NB4 (cell line): ENCODE measurements at regions not wholly inside any gene's neighbourhood (a gene's known extent, or its start where the extent isn't known, plus 50 kb on each side); places are given as distances from the start of the nearest gene placed in this dataset.

Experiments used
- MYC ChIP-seq: IDR thresholded peaks from 2 replicates; pipeline ENCODE4 v1.6.1; 2011; ENCODE audit warnings: low read depth, low read length
- POLR2A ChIP-seq: IDR thresholded peaks from 2 replicates; pipeline ENCODE4 v1.6.1; 2011; ENCODE audit warnings: mild to moderate bottlenecking; ENCODE audit not compliant: insufficient read length; ENCODE audit errors: extremely low read depth
- TF ChIP-seq, protein P1 (sequence below): IDR thresholded peaks from one replicate; pipeline ENCODE4 v1.5.1; 2012; ENCODE audit warnings: low read depth, low read length
- TF ChIP-seq, protein P2 (sequence below): IDR thresholded peaks from 2 replicates; pipeline ENCODE4 v1.6.1; 2011; ENCODE audit warnings: low read depth, low read length

DNA sequence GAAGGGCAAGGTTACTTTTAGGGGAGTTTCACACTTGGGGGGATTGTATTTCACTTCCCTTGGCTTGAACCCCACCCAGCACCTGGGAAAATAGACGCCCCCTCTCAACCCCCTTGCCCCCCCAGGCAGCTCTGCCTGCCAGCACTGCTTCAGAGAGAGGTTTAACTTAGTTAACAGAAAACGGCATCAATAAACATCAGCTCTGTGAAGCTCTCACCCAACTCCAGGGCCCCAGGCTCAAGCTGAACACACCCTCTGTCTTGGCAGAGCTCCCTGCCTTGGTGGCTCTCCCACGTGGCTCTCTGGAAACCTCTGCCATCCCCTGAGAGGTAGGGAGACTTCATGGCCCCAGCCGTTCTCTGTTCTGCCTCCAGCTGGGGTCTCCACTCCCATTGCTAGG lies 244.1 kb downstream of the ACKR3 start:
- TF ChIP-seq, protein P1, sequence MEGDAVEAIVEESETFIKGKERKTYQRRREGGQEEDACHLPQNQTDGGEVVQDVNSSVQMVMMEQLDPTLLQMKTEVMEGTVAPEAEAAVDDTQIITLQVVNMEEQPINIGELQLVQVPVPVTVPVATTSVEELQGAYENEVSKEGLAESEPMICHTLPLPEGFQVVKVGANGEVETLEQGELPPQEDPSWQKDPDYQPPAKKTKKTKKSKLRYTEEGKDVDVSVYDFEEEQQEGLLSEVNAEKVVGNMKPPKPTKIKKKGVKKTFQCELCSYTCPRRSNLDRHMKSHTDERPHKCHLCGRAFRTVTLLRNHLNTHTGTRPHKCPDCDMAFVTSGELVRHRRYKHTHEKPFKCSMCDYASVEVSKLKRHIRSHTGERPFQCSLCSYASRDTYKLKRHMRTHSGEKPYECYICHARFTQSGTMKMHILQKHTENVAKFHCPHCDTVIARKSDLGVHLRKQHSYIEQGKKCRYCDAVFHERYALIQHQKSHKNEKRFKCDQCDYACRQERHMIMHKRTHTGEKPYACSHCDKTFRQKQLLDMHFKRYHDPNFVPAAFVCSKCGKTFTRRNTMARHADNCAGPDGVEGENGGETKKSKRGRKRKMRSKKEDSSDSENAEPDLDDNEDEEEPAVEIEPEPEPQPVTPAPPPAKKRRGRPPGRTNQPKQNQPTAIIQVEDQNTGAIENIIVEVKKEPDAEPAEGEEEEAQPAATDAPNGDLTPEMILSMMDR = no peak
- no peak for TF ChIP-seq POLR2A
- TF ChIP-seq, protein P2, sequence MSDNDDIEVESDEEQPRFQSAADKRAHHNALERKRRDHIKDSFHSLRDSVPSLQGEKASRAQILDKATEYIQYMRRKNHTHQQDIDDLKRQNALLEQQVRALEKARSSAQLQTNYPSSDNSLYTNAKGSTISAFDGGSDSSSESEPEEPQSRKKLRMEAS = no peak
- no peak for TF ChIP-seq MYC
